Stimulated activated CD4-positive, alpha-beta T cell treated with anti-CD3 and anti-CD28 coated beads, TNF-alpha, amount 100 ng/mL, for 48 hours (primary cell): ENCODE measurements at regions not wholly inside any gene's neighbourhood (a gene's known extent, or its start where the extent isn't known, plus 50 kb on each side); places are given as distances from the start of the nearest gene placed in this dataset.

Experiments
- DNase-seq, 3 donors: peaks; one replicate each; pipeline ENCODE4 v3.0.0-alpha.2; 2020; ENCODE audit warnings: low read depth in 3 of 3

DNA sequence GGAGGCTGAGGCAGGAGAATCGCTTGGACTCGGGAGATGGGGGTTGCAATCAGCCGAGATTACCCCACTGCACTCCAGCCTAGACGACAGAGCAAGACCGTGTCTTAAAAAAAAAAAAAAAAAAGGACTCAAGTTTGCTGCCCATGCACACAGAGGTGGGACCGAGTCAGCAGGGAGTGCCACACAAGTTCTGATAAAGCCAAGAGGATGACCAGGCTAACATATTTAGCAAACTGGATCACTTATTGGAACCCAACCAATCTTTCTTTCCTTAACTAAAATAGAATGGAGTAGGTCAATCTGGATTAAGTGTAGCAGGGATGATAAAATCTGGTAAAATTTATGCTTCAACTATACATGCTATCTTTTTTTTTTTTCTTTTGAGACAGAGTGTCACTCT, 190.4 kb upstream of the FOXN3 start:
- no peak for DNase-seq

DNA sequence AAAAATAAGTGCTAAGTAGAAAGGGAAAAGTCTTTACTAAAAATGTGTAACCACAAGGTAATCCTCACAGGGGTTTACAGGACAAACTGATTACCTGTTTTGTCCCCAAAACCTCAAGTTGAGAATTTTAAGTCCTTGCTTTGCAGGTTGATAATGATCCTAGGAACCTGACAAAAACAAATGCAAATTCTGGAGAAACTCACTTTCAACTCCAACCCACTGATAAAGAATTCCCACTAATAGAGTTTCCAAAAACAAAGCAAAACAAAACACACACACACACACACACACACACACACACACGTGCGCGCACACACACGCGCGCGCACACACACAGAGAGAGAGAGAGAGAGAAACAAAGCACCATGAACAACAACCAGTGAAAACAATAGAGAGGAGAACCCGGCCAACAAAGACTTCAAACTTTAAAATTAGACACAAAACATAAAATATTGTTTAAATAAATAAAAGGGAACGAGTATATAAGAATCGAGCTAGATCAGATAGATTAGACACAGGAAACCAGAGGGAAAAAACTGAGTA, 187.0 kb upstream of the FOXN3 start:
- DNase-seq: no peak

DNA sequence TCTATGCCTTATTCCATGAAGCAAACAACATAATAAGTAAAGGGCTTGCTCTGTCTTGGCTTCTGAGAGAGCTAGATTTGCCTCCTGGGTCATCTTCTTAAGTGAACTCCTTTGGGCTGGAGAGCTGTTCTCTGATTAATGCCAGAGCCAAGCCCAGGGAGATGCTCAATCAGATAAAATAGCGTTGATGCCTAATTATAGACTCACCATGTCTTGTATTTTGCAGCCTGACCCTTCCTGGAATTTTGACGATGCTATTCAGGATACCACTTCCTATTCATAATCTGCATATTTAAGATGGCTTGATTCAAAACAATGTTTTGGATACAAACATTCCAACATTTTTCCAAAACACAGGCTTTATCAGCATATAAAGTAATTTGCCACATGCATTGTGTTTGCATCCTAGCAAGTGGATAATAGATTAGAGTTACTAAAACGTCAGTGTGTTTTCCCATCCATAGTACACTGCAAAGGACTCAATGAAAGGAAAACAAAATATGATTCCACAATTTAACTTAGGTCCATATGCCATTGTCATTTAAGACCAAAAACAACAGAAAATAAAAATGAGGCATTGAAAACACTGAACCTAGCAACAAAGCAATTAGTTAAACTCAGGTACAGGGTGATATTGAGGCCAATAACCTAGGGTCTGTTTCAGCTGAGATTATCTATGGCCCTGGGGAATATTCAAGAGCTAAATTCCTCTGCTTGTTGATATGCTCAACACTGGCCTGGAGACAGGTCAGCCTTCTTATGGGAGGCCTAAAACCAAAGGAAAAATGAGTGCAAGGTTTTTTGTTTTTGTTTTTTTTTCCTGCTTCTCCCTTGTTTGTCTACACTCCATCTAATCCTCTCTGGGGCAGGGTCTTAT, 184.2 kb upstream of the FOXN3 start:
- no peak for DNase-seq

DNA sequence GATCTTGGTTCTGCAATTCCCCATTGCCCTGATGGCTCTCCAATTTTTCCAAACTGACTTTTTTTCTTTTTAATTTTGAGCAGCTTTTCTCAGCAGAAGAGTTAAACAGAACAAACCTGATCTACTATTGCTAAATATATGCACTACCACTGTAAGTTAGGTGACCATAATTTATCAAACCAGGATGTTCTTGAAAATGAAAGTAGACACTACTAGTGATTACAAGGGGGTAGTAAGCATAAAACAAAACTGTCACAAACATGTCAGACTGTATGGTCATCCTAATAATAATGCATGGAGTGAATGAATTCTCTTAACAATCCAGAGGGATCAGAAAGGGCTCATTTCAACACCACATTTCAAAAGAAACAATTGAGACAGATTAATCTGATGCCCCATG, 183.0 kb upstream of the FOXN3 start:
- DNase-seq: no peak

- DNase-seq: no peak
These were observed 181.6 kb upstream of the FOXN3 start for GRCh38 chr14:89598548-89599186.

- no peak for DNase-seq
These were observed 175.9 kb upstream of the FOXN3 start for GRCh38 chr14:89592961-89593360.

DNA sequence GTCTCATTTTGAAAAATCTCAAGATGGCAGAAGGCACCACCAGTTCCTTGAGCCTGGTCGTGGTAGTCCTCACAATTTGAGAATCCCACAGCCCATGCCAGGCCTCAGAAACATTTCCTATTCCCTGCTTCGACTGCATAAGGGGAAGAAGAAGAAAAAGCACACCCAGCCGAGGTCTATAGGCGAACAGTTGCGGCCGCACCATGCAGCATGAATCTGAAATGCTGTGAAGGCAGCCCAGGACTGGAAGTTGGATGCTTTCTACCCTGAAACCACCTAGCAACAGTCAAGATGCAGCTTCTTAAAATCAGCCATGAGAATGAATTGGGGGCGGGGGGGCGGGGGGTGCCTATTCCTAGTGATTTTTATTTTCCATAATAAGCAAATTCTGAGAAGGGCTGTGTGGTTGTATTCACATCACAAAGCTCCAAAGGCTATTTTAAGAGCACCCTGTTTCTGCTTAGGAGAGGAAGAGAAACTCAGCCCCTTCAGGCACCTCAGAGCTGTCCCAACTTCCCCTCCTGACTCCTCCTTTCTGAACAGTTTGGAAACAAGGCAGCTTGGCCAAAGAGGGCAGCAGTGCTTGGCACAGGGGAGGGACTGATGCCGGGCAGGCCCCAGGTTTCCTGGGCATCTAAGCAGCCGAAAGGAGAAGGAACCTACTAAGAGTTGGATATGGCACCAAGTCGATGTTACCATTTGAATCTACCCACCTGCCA, 172.5 kb upstream of the FOXN3 start:
- no peak for DNase-seq

DNA sequence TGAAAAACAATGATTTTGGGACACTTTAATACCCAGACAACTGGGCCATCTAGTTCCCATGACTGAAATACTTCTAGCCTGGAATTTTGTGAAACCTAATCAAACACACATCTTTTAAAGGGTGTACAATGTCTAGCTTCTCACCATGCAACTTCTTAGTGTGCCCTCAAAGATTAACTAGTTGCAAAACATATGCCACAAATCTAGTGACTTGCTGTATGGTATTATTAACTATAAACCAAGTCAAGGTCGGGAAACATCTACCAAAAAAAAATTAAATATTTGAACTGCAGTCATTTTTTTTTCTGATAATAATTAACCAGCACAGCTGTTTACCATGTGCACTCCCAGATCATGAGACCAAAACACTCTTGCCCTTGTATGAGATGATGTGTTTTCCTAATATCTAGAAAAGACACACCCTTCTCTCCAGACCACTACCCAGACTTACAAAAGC, 171.8 kb upstream of the FOXN3 start:
- no peak for DNase-seq

- DNase-seq: no peak
These were observed 171.0 kb upstream of the FOXN3 start for GRCh38 chr14:89588016-89588415.

DNA sequence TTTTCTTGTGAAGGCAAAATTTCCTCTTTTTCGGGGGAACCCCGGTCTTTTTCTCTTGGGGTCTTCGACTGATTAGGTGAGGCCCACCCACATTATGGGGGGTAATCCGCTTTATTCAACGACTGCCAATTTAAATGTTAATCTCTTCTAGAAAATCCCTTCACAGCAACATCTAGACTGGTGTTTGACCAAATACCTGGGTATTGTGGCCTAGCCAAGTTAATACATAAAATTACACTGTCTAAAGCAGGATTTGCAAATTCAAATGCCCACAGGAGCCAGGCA, 170.0 kb upstream of the FOXN3 start:
- no peak for DNase-seq

GRCh38 chr14:89586258-89587135, 169.5 kb upstream of the FOXN3 start:
- DNase-seq: no peak

DNA sequence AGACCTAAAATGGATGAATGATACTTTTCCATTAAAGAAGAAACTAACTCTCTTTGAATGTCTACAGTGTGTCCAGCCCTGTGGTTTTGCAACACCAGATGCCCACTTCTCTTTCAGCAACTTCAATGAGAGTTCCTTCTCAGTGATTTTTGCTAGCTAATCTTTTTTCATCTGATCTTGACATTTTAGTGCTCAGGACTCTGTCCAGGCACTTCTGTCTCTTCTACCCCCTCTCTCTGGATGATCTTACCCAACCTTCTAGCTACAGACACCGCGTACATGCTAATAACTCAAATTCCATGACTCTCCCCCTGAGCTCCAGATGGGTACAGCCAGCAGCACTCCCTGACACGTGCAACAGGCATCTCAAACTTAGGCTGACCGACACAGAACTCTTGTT, 161.1 kb upstream of the FOXN3 start:
- no peak for DNase-seq

DNA sequence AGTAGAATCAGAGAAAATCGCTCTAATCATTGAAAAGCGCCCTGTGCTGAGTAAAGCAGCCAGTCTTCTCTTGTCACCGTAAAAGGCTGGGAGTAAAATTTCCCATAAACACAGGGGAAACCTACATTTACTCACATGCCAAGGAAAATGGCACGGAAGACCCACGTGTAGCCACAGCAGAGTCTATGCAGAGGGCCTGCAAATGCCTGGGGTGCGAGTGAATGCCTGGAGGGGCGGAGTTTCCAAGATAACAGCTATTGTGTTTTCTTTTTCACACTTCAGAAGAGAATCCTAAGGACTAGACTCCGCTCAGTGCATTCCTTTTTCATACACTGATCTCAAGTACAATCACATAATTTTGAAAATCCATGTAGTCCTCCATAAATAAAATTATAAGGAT, 159.9 kb upstream of the FOXN3 start:
- no peak for DNase-seq

DNA sequence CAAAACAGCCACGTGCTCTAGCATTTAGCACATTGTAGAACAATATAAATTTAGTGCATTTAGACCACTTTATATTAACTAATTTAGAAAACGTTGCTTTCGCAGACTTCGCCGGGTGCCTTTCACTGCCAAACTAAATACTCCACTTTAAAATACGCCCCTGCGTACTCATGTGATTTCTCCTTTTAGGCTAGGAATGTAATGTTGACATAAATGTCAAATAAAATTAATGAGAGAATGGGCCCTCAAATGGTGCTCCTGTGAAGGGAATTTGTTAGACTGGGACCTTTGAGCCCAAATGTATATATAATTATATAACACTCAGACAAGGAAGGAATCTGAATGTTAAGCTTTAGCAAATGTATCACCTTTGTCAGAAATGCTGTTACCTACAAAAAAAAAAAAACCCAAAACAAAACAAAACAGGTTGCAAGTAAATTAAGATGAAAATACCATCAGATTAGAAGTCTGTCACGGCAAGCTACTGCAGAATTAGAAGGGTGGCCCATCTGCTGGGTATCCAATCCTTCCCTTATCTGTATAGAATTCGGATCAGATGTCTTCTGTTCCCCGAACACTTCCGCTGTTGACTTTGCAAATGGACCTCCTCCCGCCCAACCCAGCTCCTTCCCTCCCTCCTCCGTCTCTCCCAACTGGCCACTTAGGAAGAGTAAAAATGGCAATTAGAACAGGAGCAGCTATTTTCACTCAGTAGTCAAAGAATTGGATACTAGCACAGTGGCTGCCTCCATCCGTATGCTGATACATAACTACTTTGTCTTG, 159.3 kb upstream of the FOXN3 start:
- no peak for DNase-seq

DNA sequence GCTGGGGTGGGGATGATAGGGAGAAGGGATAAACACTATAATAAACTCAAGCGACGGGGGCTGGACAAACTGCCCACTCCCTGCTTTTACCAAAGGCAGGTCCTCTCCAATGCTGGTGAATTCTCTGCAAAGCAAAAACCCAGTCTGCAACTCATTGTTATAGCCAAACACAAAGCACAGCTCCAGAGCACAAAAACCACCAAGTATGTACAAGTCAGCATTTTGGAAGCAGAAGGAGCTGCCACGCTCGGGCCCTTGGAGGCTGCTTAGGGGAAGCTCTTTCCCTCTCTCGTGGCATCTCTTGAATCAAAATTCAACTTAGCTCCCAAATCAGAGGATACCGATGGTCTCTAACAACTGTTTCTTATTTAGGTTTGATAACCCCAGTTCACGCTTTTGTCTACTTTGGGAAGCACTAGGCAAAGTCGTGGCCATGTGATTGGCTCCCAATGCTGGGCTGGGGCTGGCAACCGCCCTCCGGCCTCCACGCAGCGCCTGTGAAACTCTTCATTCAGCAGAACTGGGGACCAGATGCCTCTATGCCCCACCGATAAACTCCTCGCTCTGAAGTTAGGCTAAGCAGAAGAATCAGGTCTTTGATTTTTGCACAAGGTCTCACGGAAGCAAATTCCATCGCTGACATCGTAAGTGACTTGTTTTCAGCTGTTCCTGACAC, 158.5 kb upstream of the FOXN3 start:
- DNase-seq: no peak

GRCh38 chr14:89574420-89574819, 157.4 kb upstream of the FOXN3 start:
- DNase-seq: no peak

DNA sequence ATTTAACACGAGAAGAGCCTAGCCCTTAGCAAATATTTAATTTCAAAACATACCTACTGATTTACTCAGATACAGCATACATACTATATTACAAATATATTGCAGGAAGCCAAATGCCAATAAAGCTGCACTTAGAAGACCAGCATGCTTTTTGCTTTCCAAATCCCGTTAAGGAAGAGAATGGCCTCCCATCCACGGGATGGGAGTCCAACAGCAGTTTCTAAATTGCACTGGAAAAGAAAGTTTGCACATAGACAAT, 156.3 kb upstream of the FOXN3 start:
- DNase-seq: no peak

- DNase-seq: no peak
These were observed 155.8 kb upstream of the FOXN3 start for GRCh38 chr14:89572596-89573398.

- DNase-seq: no peak
These were observed 154.5 kb upstream of the FOXN3 start for GRCh38 chr14:89571491-89571890.
